ENCODE measurements at regions not wholly inside any gene's neighbourhood (a gene's known extent, or its start where the extent isn't known, plus 50 kb on each side); places are given as distances from the start of the nearest gene placed in this dataset.
A peak's percentile ranks its signal among the peaks of the same experiment; 100 is the strongest.
"Not testable (repeated sequence)": the region's sequence is repeated elsewhere in the genome, so short reads cannot be mapped to it uniquely, and the experiment has no call there.

- peak; percentile 72 for FAIRE-seq
Observed at GRCh38 chr11:45405916-45406670, 120.0 kb upstream of the SYT13 start.

- not testable (repeated sequence) for FAIRE-seq
Observed at GRCh38 chr11:45403521-45403920, 117.4 kb upstream of the SYT13 start.

- no peak for FAIRE-seq
Observed at GRCh38 chr11:45402049-45402630, 116.0 kb upstream of the SYT13 start.

GRCh38 chr11:45400591-45400990 is 114.5 kb upstream of the SYT13 start:
- FAIRE-seq, result no peak

- no peak for FAIRE-seq
Observed at GRCh38 chr11:45399166-45399565, 113.0 kb upstream of the SYT13 start.

- FAIRE-seq, result no peak
Observed at GRCh38 chr11:45398325-45398724, 112.2 kb upstream of the SYT13 start.

GRCh38 chr11:45396394-45396793 is 110.3 kb upstream of the SYT13 start:
- no peak for FAIRE-seq

GRCh38 chr11:45395947-45396346 is 109.8 kb upstream of the SYT13 start:
- FAIRE-seq, result peak; percentile 21

- no peak for FAIRE-seq
Observed at GRCh38 chr11:45395421-45395820, 109.3 kb upstream of the SYT13 start.

- FAIRE-seq, result no peak
Observed at GRCh38 chr11:45394294-45395085, 108.3 kb upstream of the SYT13 start.

GRCh38 chr11:45393826-45394225 is 107.7 kb upstream of the SYT13 start:
- no peak for FAIRE-seq

- FAIRE-seq, result no peak
Observed at GRCh38 chr11:45393334-45393733, 107.2 kb upstream of the SYT13 start.

GRCh38 chr11:45392591-45393091 is 106.5 kb upstream of the SYT13 start:
- FAIRE-seq, result no peak

- no peak for FAIRE-seq
Observed at GRCh38 chr11:45392154-45392553, 106.0 kb upstream of the SYT13 start.

- FAIRE-seq, result peak; percentile 78
Observed at GRCh38 chr11:45391168-45391850, 105.2 kb upstream of the SYT13 start.

GRCh38 chr11:45390407-45390806 is 104.3 kb upstream of the SYT13 start:
- FAIRE-seq, result no peak

GRCh38 chr11:45388472-45388871 is 102.3 kb upstream of the SYT13 start:
- FAIRE-seq, result no peak

- not testable (repeated sequence) for FAIRE-seq
Observed at GRCh38 chr11:45387885-45388284, 101.7 kb upstream of the SYT13 start.

- no peak for FAIRE-seq
Observed at GRCh38 chr11:45386972-45387371, 100.8 kb upstream of the SYT13 start.

GRCh38 chr11:45385844-45386243 is 99.7 kb upstream of the SYT13 start:
- FAIRE-seq, result no peak

GRCh38 chr11:45385423-45385822 is 99.3 kb upstream of the SYT13 start:
- FAIRE-seq, result no peak

GRCh38 chr11:45384711-45385241 is 98.6 kb upstream of the SYT13 start:
- no peak for FAIRE-seq

- FAIRE-seq, result no peak
Observed at GRCh38 chr11:45384016-45384415, 97.9 kb upstream of the SYT13 start.

Data from endometrium (tissue), 2 donors.